H1 (cell line): ENCODE measurements at regions not wholly inside any gene's neighbourhood (a gene's known extent, or its start where the extent isn't known, plus 50 kb on each side); places are given as distances from the start of the nearest gene placed in this dataset.
A peak's percentile ranks its signal among the peaks of the same experiment; 100 is the strongest.

ENCODE experiments used
- CTCF ChIA-PET: fragments of 300-600 bp; sonication (Branson Sonifier 250); formaldehyde crosslinking; loops from one replicate; lab custom pipeline; 2021; ENCODE audit not compliant: partially characterized antibody; lab: Charles Lee
- POLR2A ChIA-PET: fragments of 300-600 bp; sonication (Branson Sonifier 250); formaldehyde crosslinking; loops from one replicate; lab custom pipeline; 2021; ENCODE audit warnings: inconsistent platforms; ENCODE audit not compliant: partially characterized antibody; lab: Charles Lee
- DNase-seq, 2 experiments: peaks; one replicate each; pipeline versions ENCODE4 v3.0.0 to v3.0.0-alpha.2; 2010 to 2022; ENCODE audit warnings: low spot score in 2 of 2, low read depth in 1 of 2, mixed read lengths in 1 of 2
- FAIRE-seq: peaks from 2 replicates; lab custom pipeline; 2011; peaks lifted over from hg19 to GRCh38; lab: Jason Lieb, UNC
- H2AFZ ChIP-seq: 2 replicates; pipeline ENCODE4 v1.8.1; 2012; ENCODE audit warnings: low read length, inconsistent platforms
- H2AK5ac ChIP-seq: 2 replicates; pipeline ENCODE4 v1.6.1; 2013; ENCODE audit warnings: low read depth, low read length
- H2BK120ac ChIP-seq: replicated peaks from 2 replicates; pipeline ENCODE3; 2013; ENCODE audit warnings: low read depth, low read length, inconsistent platforms
- H2BK12ac ChIP-seq: 2 replicates; pipeline ENCODE4 v1.6.1; 2013; ENCODE audit warnings: low read depth, low read length
- H2BK15ac ChIP-seq: 2 replicates; pipeline ENCODE4 v1.6.1; 2013; ENCODE audit warnings: low read length
- H2BK20ac ChIP-seq: 2 replicates; pipeline ENCODE4 v1.6.1; 2013; ENCODE audit warnings: low read length
- H2BK5ac ChIP-seq: 2 replicates; pipeline ENCODE4 v1.6.1; 2013; ENCODE audit warnings: low read depth, low read length
- H3K14ac ChIP-seq: 2 replicates; pipeline ENCODE4 v1.6.1; 2013; ENCODE audit warnings: inconsistent platforms; ENCODE audit not compliant: insufficient read length
- H3K18ac ChIP-seq: 2 replicates; pipeline ENCODE4 v1.6.1; 2013; ENCODE audit warnings: low read length; ENCODE audit errors: extremely low read depth
- H3K23ac ChIP-seq: 2 replicates; pipeline ENCODE4 v1.6.1; 2013; ENCODE audit warnings: inconsistent platforms; ENCODE audit not compliant: insufficient read length
- H3K23me2 ChIP-seq: 2 replicates; pipeline ENCODE4 v1.6.1; 2013; ENCODE audit warnings: low read depth, low read length
- H3K27ac ChIP-seq: 2 replicates; pipeline ENCODE4 v1.6.1; 2011; ENCODE audit warnings: low read depth, low read length, inconsistent platforms
- H3K27me3 ChIP-seq, 4 experiments: replicated peaks in 1 of 4; 1 replicate in 1 of 4; 2 replicates in 3 of 4; pipeline versions ENCODE4 v1.6.1 to v1.8.1; 2011 to 2013; ENCODE audit warnings: low read length in 3 of 4, mild to moderate bottlenecking in 3 of 4, inconsistent platforms in 2 of 4, mixed read lengths in 2 of 4, moderate library complexity in 1 of 4; ENCODE audit not compliant: control insufficient read depth in 3 of 4, insufficient read depth in 3 of 4; ENCODE audit errors: extremely low read depth in 1 of 4
- H3K36me3 ChIP-seq, 4 experiments: 2 replicates each; pipeline versions ENCODE4 v1.6.1 to v1.8.1; 2011 to 2013; ENCODE audit warnings: mild to moderate bottlenecking in 4 of 4, low read length in 3 of 4, moderate library complexity in 2 of 4, control low read depth in 1 of 4, inconsistent platforms in 1 of 4; ENCODE audit not compliant: insufficient read depth in 4 of 4, control insufficient read depth in 2 of 4
- H3K4ac ChIP-seq: replicated peaks from 2 replicates; pipeline ENCODE3; 2013; ENCODE audit warnings: low read length, low read depth, mixed read lengths, inconsistent platforms; ENCODE audit not compliant: insufficient read length
- H3K4me1 ChIP-seq, 4 experiments: replicated peaks in 1 of 4; 1 replicate in 1 of 4; 2 replicates in 3 of 4; pipeline versions ENCODE4 v1.6.1 to v1.8.1; 2011 to 2013; ENCODE audit warnings: low read length in 3 of 4, inconsistent platforms in 2 of 4, mixed read lengths in 1 of 4; ENCODE audit not compliant: insufficient read depth in 4 of 4, control insufficient read depth in 3 of 4
- H3K4me2 ChIP-seq, 2 experiments: 2 replicates each; pipeline versions ENCODE4 v1.6.1 to v1.8.1; 2011 to 2013; ENCODE audit warnings: low read depth in 2 of 2, low read length in 2 of 2, control low read depth in 1 of 2, inconsistent platforms in 1 of 2, mild to moderate bottlenecking in 1 of 2; ENCODE audit not compliant: insufficient read depth in 1 of 2
- H3K4me3 ChIP-seq, 4 experiments: fragments of 200-600, 300-600 bp in 1 of 4; sonication (generic), shearing (Covaris generic), sonication (Bioruptor Twin) in 1 of 4; 2 replicates each; pipeline versions ENCODE4 v1.5.1 to v1.8.1; 2011 to 2016; ENCODE audit warnings: low read length in 4 of 4, low read depth in 3 of 4, control low read depth in 2 of 4, inconsistent platforms in 2 of 4, mild to moderate bottlenecking in 2 of 4, mixed read lengths in 1 of 4, moderate library complexity in 1 of 4; ENCODE audit not compliant: insufficient read depth in 2 of 4; ENCODE audit errors: extremely low read depth in 1 of 4
- H3K56ac ChIP-seq: replicated peaks from 2 replicates; pipeline ENCODE3; 2013; ENCODE audit warnings: low read depth, mild to moderate bottlenecking, mixed read lengths, low read length, inconsistent platforms; ENCODE audit not compliant: insufficient read length
- H3K79me1 ChIP-seq: 2 replicates; pipeline ENCODE4 v1.6.1; 2013; ENCODE audit warnings: low read depth, low read length, control low read depth
- H3K79me2 ChIP-seq, 2 experiments: 2 replicates each; pipeline versions ENCODE4 v1.6.1 to v1.8.1; 2012 to 2013; ENCODE audit warnings: low read length in 2 of 2, mild to moderate bottlenecking in 2 of 2, inconsistent platforms in 1 of 2; ENCODE audit not compliant: insufficient read depth in 2 of 2, control insufficient read depth in 1 of 2
- H3K9ac ChIP-seq, 4 experiments: replicated peaks in 1 of 4; 1 replicate in 1 of 4; 2 replicates in 3 of 4; pipeline versions ENCODE4 v1.6.1 to v1.8.1; 2011 to 2013; ENCODE audit warnings: low read depth in 3 of 4, low read length in 3 of 4, control low read depth in 2 of 4, mild to moderate bottlenecking in 2 of 4, moderate library complexity in 2 of 4, inconsistent platforms in 1 of 4; ENCODE audit errors: extremely low read depth in 1 of 4
- H3K9me3 ChIP-seq, 2 experiments: 2 replicates each; pipeline versions ENCODE4 v1.6.1 to v1.8.1; 2012 to 2013; ENCODE audit warnings: mild to moderate bottlenecking in 2 of 2, moderate library complexity in 2 of 2, control low read depth in 1 of 2, inconsistent platforms in 1 of 2, low read depth in 1 of 2, low read length in 1 of 2, mixed read lengths in 1 of 2; ENCODE audit not compliant: insufficient read depth in 2 of 2
- H4K20me1 ChIP-seq, 2 experiments: replicated peaks in 1 of 2; 2 replicates each; pipeline versions ENCODE3 to v1.8.1; 2011 to 2013; ENCODE audit warnings: inconsistent platforms in 2 of 2, low read length in 2 of 2, mild to moderate bottlenecking in 1 of 2; ENCODE audit not compliant: insufficient read depth in 2 of 2, control insufficient read depth in 1 of 2
- H4K5ac ChIP-seq: 2 replicates; pipeline ENCODE4 v1.6.1; 2013; ENCODE audit warnings: low read length, low read depth, mixed read lengths, inconsistent platforms; ENCODE audit not compliant: insufficient read length
- H4K8ac ChIP-seq: 2 replicates; pipeline ENCODE4 v1.8.0; 2013; ENCODE audit warnings: mild to moderate bottlenecking, moderate library complexity, low read length, inconsistent platforms; ENCODE audit not compliant: insufficient read depth; ENCODE audit errors: extremely low read depth
- H4K91ac ChIP-seq: replicated peaks from 2 replicates; pipeline ENCODE3; 2013; ENCODE audit warnings: low read length, mixed read lengths, inconsistent platforms; ENCODE audit not compliant: insufficient read length
- CEBPB ChIP-seq: IDR thresholded peaks from 2 replicates; pipeline ENCODE4 v1.6.1; 2012; ENCODE audit warnings: low read depth, low read length
- CTCF ChIP-seq, 3 experiments: IDR thresholded peaks; 1 replicate in 2 of 3; 2 replicates in 1 of 3; pipeline versions ENCODE4 v1.5.1 to v1.6.1; 2011; ENCODE audit warnings: low read length in 3 of 3, mild to moderate bottlenecking in 3 of 3, inconsistent platforms in 2 of 3, low read depth in 1 of 3, moderate library complexity in 1 of 3; ENCODE audit not compliant: insufficient read depth in 1 of 3; ENCODE audit errors: control extremely low read depth in 1 of 3
- GTF2F1 ChIP-seq: IDR thresholded peaks from 2 replicates; pipeline ENCODE4 v1.6.1; 2012; ENCODE audit warnings: low read depth, low read length, improper control_type of control experiment, borderline replicate concordance
- KDM5A ChIP-seq: fragments of 200-600 bp; IDR thresholded peaks from 2 replicates; pipeline ENCODE4 v1.7.1; 2012; ENCODE audit warnings: mild to moderate bottlenecking, low read length, inconsistent platforms, mixed read lengths
- RAD21 ChIP-seq, 2 experiments: IDR thresholded peaks in 1 of 2; conservative IDR thresholded peaks in 1 of 2; 2 replicates each; pipeline ENCODE4 v1.6.1; 2011; ENCODE audit warnings: low read depth in 2 of 2, low read length in 2 of 2, improper control_type of control experiment in 1 of 2, inconsistent platforms in 1 of 2, mild to moderate bottlenecking in 1 of 2, moderate library complexity in 1 of 2
- SIRT6 ChIP-seq: IDR thresholded peaks from one replicate; pipeline ENCODE4 v1.7.1; 2012; ENCODE audit warnings: low read length, inconsistent platforms
- WGBS, 2 experiments: shearing (Covaris generic) in 1 of 2; methylation state at CpG; one replicate each; pipeline versions ENCODE4 v1.1.6 to v1.1.7; 2013 to 2015; ENCODE audit warnings: low lambda C conversion rate in 2 of 2, mixed read lengths in 2 of 2, inconsistent platforms in 1 of 2, low coverage in 1 of 2, missing lambda C conversion rate in 1 of 2; ENCODE audit not compliant: insufficient replicate concordance in 2 of 2, insufficient coverage in 1 of 2, insufficient read length in 1 of 2; ENCODE audit errors: extremely low coverage in 1 of 2, missing lambda C conversion rate in 1 of 2; 5-methylcytosine and 5-hydroxymethylcytosine counted together

- Histone ChIP-seq H3K27ac (no peak overlapping the region), H3K14ac (no peak overlapping the region), H4K8ac (no peak overlapping the region), H2BK120ac (no peak overlapping the region), H3K4me1 (peaks cover 0 to 3% (median 0%) of the 10 kb centered on the region in 4 experiments; a peak in 2 of 7 replicates), H4K20me1 (no peaks in the 10 kb centered on the region), H3K36me3 (no peaks in the 10 kb centered on the region), H3K23ac (no peak overlapping the region), H3K23me2 (no peaks in the 10 kb centered on the region; the same call in 1 of the 2 replicates), H3K9ac (no peak overlapping the region), H2BK15ac (no peak overlapping the region), H3K4me3 (no peak overlapping the region), H3K56ac (no peak overlapping the region), H3K4ac (no peak overlapping the region), H3K4me2 (no peak overlapping the region), H3K79me2 (no peaks in the 10 kb centered on the region), H2BK5ac (no peak overlapping the region), H2AK5ac (no peak overlapping the region), H3K27me3 (no peaks in the 10 kb centered on the region), H2BK20ac (no peak overlapping the region), H2AFZ (no peak overlapping the region), H4K91ac (no peak overlapping the region), H4K5ac (no peak overlapping the region), H3K18ac (no peak overlapping the region), H3K79me1 (no peaks in the 10 kb centered on the region), H3K9me3 (no peaks in the 10 kb centered on the region), H2BK12ac (no peak overlapping the region)
- WGBS, 2 experiments = 38% methylated on average over 1 of the region's 1 CpG; no CpG with 5 or more reads in 1 of the 2 experiments
- no peak for DNase-seq
- ChIA-PET POLR2A (no interaction called here), CTCF (interaction anchor here (0.6 to 3.2 kb wide), 21 partner anchors 9 to 848 kb away, joined by 3 to 22 read pairs (median 3); no protein-coding TSS in a partner anchor)
- FAIRE-seq = no peak
- no peak for TF ChIP-seq CEBPB
- no peak for TF ChIP-seq SIRT6
- no peak for TF ChIP-seq KDM5A
- TF ChIP-seq GTF2F1 = no peak
- TF ChIP-seq CTCF (IDR thresholded peaks at IDR 0.05; ENCODE audit: control extremely low read depth in 1 of 3, insufficient read depth in 1 of 3, low read depth in 1 of 3, low read length in 3 of 3) = peak in 2 of 3 experiments; percentile 37 to 64; a peak in 2 of 4 replicates
- TF ChIP-seq RAD21 (IDR thresholded peaks at IDR 0.05 in 1 of 2, conservative IDR thresholded peaks at IDR 0.05 in 1 of 2; ENCODE audit: low read depth in 2 of 2, low read length in 2 of 2) = peak; percentile 57 to 61
Observed at GRCh38 chr3:148202386-148202785, 495.3 kb upstream of the AGTR1 start.
